Superior temporal gyrus (tissue), 1 donor: ENCODE measurements at regions not wholly inside any gene's neighbourhood (a gene's known extent, or its start where the extent isn't known, plus 50 kb on each side); places are given as distances from the start of the nearest gene placed in this dataset.
"Not testable (repeated sequence)": the region's sequence is repeated elsewhere in the genome, so short reads cannot be mapped to it uniquely, and the experiment has no call there.

Experiments used
- DNase-seq: peaks from one replicate; pipeline ENCODE4 v3.0.0-alpha.2; 2016; ENCODE audit errors: extremely low spot score

- no peak for DNase-seq
These were observed 471.7 kb downstream of the CBLN4 start for GRCh38 chr20:55533632-55534031.

GRCh38 chr20:55530763-55531162 is 474.6 kb downstream of the CBLN4 start:
- DNase-seq: no peak

GRCh38 chr20:55528482-55528881 is 476.8 kb downstream of the CBLN4 start:
- no peak for DNase-seq

GRCh38 chr20:55522296-55522815 is 483.0 kb downstream of the CBLN4 start:
- no peak for DNase-seq

- not testable (repeated sequence) for DNase-seq
These were observed 487.7 kb downstream of the CBLN4 start for GRCh38 chr20:55517584-55517983.

- DNase-seq: no peak
These were observed 489.5 kb downstream of the CBLN4 start for GRCh38 chr20:55515832-55516231.

- DNase-seq: no peak
These were observed 490.8 kb downstream of the CBLN4 start for GRCh38 chr20:55514531-55514930.

GRCh38 chr20:55513954-55514353 is 491.4 kb downstream of the CBLN4 start:
- no peak for DNase-seq

- no peak for DNase-seq
These were observed 505.2 kb downstream of the CBLN4 start for GRCh38 chr20:55500130-55500529.

- DNase-seq: no peak
These were observed 516.7 kb downstream of the CBLN4 start for GRCh38 chr20:55488593-55488992.

GRCh38 chr20:55478724-55479450 is 526.4 kb downstream of the CBLN4 start:
- DNase-seq: no peak

GRCh38 chr20:55472704-55473103 is 532.6 kb downstream of the CBLN4 start:
- DNase-seq: no peak

GRCh38 chr20:55471052-55472006 is 534.0 kb downstream of the CBLN4 start:
- no peak for DNase-seq

GRCh38 chr20:55469074-55469473 is 536.2 kb downstream of the CBLN4 start:
- DNase-seq: no peak

- DNase-seq: no peak
These were observed 543.8 kb downstream of the CBLN4 start for GRCh38 chr20:55461519-55461918.

GRCh38 chr20:55456316-55456940 is 548.9 kb downstream of the CBLN4 start:
- no peak for DNase-seq

GRCh38 chr20:55449091-55449490 is 556.2 kb downstream of the CBLN4 start:
- DNase-seq: no peak

GRCh38 chr20:55446301-55446700 is 559.0 kb downstream of the CBLN4 start:
- no peak for DNase-seq

GRCh38 chr20:55439070-55439469 is 566.2 kb downstream of the CBLN4 start:
- no peak for DNase-seq

GRCh38 chr20:55437798-55438415 is 567.4 kb downstream of the CBLN4 start:
- peak; percentile 45 for DNase-seq

GRCh38 chr20:55424968-55425367 is 580.4 kb downstream of the CBLN4 start:
- DNase-seq: no peak

GRCh38 chr20:55424476-55424875 is 580.8 kb downstream of the CBLN4 start:
- DNase-seq: no peak
